T-helper 2 cell treated with Interferon-gamma antibody and Interleukin-4, amounts not matched to agents 5 μg/mL and 100 μg/mL, for 36 hours (primary cell): ENCODE measurements at regions not wholly inside any gene's neighbourhood (a gene's known extent, or its start where the extent isn't known, plus 50 kb on each side); places are given as distances from the start of the nearest gene placed in this dataset.

Experiments used
- DNase-seq: peaks from one replicate; pipeline ENCODE4 v3.0.0; 2021; ENCODE audit warnings: low spot score
- H3K27ac Mint-ChIP-seq: one replicate; pipeline ENCODE4 v1.8.0; 2021; ENCODE audit warnings: mild to moderate bottlenecking, mixed read lengths
- H3K27me3 Mint-ChIP-seq: one replicate; pipeline ENCODE4 v1.8.0; 2021; ENCODE audit warnings: low read depth, mixed read lengths
- H3K36me3 Mint-ChIP-seq: one replicate; pipeline ENCODE4 v1.8.0; 2021; ENCODE audit warnings: low read depth, mixed read lengths
- H3K4me1 Mint-ChIP-seq: one replicate; pipeline ENCODE4 v1.8.0; 2021; ENCODE audit warnings: low read depth, mixed read lengths
- H3K4me3 Mint-ChIP-seq: one replicate; pipeline ENCODE4 v1.8.0; 2022; ENCODE audit warnings: mild to moderate bottlenecking, moderate library complexity, mixed read lengths
- H3K9me3 Mint-ChIP-seq: one replicate; pipeline ENCODE4 v1.8.0; 2021; ENCODE audit warnings: mixed read lengths

DNA sequence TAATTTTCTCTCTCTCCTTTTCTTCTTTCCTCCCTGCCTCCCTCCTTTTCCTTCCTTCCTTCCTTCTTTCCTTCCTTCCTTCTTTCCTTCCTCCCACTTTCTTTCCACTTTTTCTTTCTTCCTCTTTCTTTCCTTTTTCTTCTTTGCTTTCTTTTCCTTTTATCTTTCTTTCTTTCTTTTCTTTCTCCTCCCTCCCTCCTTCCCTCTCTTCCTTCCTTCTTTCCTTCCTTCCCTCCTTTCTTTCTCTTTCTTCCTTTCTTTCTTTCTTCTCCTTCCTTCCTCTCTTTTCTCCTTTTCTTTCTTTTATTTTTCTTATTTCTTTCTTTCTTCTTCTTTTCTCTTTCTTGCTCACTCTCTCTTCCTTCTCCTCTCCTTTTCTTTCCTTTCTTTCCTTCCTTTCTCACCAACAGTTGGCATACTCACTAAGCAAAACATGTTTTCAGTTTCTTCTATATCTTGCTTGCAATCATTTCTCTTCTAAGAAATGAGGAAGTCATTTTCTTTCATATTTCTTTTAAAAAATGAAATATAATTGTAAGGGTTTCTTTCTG, 97.1 kb upstream of the MAF start:
- Mint-ChIP-seq H3K9me3 (peaks cover 21% of the 10 kb centered on the region), H3K4me1 (peaks cover 16% of the 10 kb centered on the region), H3K27ac (peak overlapping the region; percentile 80), H3K4me3 (peak overlapping the region; percentile 48), H3K27me3 (peaks cover 17% of the 10 kb centered on the region), H3K36me3 (peaks cover 5% of the 10 kb centered on the region)
- no peak for DNase-seq

- Mint-ChIP-seq H3K27me3 (peaks cover 13% of the 10 kb centered on the region), H3K4me3 (no peak overlapping the region), H3K4me1 (no peaks in the 10 kb centered on the region), H3K9me3 (peaks cover 14% of the 10 kb centered on the region), H3K36me3 (no peaks in the 10 kb centered on the region), H3K27ac (no peak overlapping the region)
- DNase-seq, result no peak
Measured at GRCh38 chr16:79691007-79691406, 90.5 kb upstream of the MAF start.

GRCh38 chr16:79690159-79690558, 89.6 kb upstream of the MAF start:
- no peak for DNase-seq
- Mint-ChIP-seq H3K27ac (no peak overlapping the region), H3K4me3 (no peak overlapping the region), H3K4me1 (no peaks in the 10 kb centered on the region), H3K9me3 (peaks cover 14% of the 10 kb centered on the region), H3K27me3 (peaks cover 18% of the 10 kb centered on the region), H3K36me3 (no peaks in the 10 kb centered on the region)

DNA sequence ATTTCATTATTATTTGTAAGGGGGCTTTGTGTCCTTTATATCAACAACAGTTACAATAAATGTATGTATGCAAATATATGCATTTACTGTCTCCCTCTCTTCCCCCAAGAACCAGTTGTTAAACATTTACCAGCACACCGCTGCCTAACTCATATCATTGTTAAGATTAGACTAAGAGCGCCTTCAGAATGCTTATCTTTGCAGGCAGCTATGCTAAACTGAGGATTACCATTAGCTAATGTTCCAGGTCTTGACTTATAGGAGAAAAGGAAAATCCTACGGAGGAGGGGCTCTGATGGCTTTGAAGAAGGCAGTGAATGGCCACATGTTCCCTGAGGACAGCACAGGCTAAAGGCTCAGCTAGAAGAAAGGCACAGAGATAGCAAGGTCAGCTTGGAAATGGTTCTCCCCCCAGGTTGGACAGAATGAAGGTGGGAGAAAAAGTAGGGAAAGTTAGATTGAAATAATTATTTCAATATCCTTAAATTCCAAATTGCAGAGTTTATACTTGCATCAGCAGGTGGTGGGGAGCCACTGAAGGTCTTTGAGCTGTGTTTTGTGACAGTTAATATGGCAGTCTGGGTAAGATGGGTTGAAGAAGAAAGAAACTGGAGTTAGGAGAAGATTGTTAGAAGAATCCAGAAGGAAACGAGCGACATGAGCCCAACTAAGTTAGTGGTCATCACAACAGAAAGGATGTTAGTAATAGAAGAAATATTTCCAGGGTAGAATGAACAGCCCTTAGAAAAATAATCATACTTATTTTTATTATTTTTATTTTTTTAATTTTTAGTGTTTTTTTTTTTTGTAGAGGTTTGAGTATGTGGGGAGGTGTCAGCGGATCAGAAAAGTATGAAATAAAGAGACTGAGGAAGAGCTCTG, 87.0 kb upstream of the MAF start:
- Mint-ChIP-seq H3K27me3 (peaks cover 19% of the 10 kb centered on the region), H3K9me3 (no peaks in the 10 kb centered on the region), H3K27ac (no peak overlapping the region), H3K4me1 (no peaks in the 10 kb centered on the region), H3K36me3 (no peaks in the 10 kb centered on the region), H3K4me3 (no peak overlapping the region)
- DNase-seq, result no peak

DNA sequence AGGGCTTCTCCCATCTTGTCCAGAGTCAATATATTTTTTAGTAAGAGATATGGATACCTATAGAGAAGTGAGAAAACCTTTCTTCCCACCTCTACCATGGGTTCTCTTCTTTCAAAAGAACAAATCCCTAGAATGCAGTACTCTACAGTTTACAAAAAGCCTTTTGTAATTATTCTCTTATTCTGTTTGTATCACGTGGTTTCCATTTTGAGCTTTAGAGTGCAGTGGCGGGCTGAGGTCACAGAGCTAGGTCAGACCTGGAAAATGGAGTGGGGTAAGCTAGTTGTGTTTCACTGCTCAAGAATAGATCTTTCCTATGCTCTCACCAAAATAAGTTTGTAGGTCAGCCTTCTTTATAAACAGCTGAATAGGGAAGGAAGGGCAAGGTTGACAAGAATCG, 85.3 kb upstream of the MAF start:
- Mint-ChIP-seq H3K4me3 (no peak overlapping the region), H3K36me3 (no peaks in the 10 kb centered on the region), H3K9me3 (no peaks in the 10 kb centered on the region), H3K4me1 (no peaks in the 10 kb centered on the region), H3K27me3 (peaks cover 14% of the 10 kb centered on the region), H3K27ac (no peak overlapping the region)
- DNase-seq, result no peak

GRCh38 chr16:79679334-79679733, 78.8 kb upstream of the MAF start:
- Mint-ChIP-seq H3K27me3 (peaks cover 10% of the 10 kb centered on the region), H3K9me3 (no peaks in the 10 kb centered on the region), H3K36me3 (no peaks in the 10 kb centered on the region), H3K4me1 (peaks cover 2% of the 10 kb centered on the region), H3K27ac (no peak overlapping the region), H3K4me3 (no peak overlapping the region)
- DNase-seq, result no peak

GRCh38 chr16:79677799-79678530, 77.4 kb upstream of the MAF start:
- Mint-ChIP-seq H3K4me1 (peaks cover 2% of the 10 kb centered on the region), H3K9me3 (no peaks in the 10 kb centered on the region), H3K27ac (no peak overlapping the region)

GRCh38 chr16:79673635-79674034, 73.1 kb upstream of the MAF start:
- no peak overlapping the region for H3K4me3 Mint-ChIP-seq
- no peaks in the 10 kb centered on the region for H3K36me3 Mint-ChIP-seq
- H3K27ac Mint-ChIP-seq, result no peak overlapping the region
- peaks cover 19% of the 10 kb centered on the region for H3K9me3 Mint-ChIP-seq
- no peak for DNase-seq
- H3K27me3 Mint-ChIP-seq, result peaks cover 19% of the 10 kb centered on the region
- peaks cover 3% of the 10 kb centered on the region for H3K4me1 Mint-ChIP-seq

More at GRCh38 chr16:79677799-79678530, 77.4 kb upstream of the MAF start:
- no peak for DNase-seq
- H3K27me3 Mint-ChIP-seq, result peaks cover 12% of the 10 kb centered on the region
- no peaks in the 10 kb centered on the region for H3K36me3 Mint-ChIP-seq
- H3K4me3 Mint-ChIP-seq, result no peak overlapping the region

GRCh38 chr16:79672524-79672923, 72.0 kb upstream of the MAF start:
- Mint-ChIP-seq H3K4me3 (no peak overlapping the region), H3K9me3 (peaks cover 22% of the 10 kb centered on the region), H3K4me1 (peaks cover 1% of the 10 kb centered on the region), H3K27ac (no peak overlapping the region), H3K36me3 (no peaks in the 10 kb centered on the region), H3K27me3 (peaks cover 19% of the 10 kb centered on the region)
- DNase-seq, result no peak

DNA sequence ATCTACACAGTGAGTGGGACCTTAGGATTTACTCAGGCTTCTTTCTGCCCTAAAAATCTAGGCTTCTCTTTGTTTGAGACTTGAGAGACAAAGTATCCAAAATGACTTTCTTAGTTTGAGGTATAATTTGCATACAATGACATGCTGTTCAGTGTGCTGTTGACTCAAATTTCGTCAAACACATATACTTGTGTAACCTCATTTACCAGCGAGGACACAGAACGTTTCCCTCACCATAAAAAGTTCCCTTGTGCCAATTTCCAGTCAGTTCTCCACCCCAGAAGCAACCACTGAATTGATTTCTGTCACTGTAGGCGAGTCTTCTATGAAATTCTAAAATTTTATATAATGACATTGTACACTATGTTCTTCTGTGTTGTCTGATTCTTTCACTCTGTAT, 68.0 kb upstream of the MAF start:
- DNase-seq, result no peak
- H3K27ac Mint-ChIP-seq, result no peak overlapping the region
- H3K4me1 Mint-ChIP-seq, result peaks cover 8% of the 10 kb centered on the region
- H3K9me3 Mint-ChIP-seq, result peaks cover 22% of the 10 kb centered on the region
- peaks cover 16% of the 10 kb centered on the region for H3K27me3 Mint-ChIP-seq
- H3K4me3 Mint-ChIP-seq, result no peak overlapping the region
- no peaks in the 10 kb centered on the region for H3K36me3 Mint-ChIP-seq

DNA sequence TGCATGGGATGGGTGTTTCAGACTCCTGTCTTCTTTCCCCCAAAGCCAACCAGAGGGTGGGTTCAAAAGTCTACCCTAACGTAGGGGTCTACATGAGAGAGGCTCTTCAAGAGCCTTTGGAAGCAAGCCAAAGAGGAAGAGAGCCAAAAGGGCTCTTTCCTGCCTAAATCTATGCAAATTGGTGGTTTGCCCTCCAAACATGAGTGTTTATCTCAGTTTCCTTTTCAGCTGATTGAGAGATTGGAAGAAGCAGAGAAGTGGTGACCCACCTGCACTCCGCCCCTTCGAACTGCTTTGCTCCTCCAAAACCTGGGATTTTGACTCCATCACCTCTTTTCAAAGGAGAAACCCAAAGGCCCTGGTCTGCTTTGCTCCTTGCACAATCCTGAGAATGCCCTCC, 65.4 kb upstream of the MAF start:
- no peak for DNase-seq
- Mint-ChIP-seq H3K9me3 (peaks cover 22% of the 10 kb centered on the region), H3K36me3 (no peaks in the 10 kb centered on the region), H3K27ac (no peak overlapping the region), H3K4me3 (no peak overlapping the region), H3K4me1 (peaks cover 7% of the 10 kb centered on the region), H3K27me3 (peaks cover 22% of the 10 kb centered on the region)

GRCh38 chr16:79664407-79664806, 63.9 kb upstream of the MAF start:
- peaks cover 11% of the 10 kb centered on the region for H3K9me3 Mint-ChIP-seq
- no peak overlapping the region for H3K27ac Mint-ChIP-seq
- H3K36me3 Mint-ChIP-seq, result no peaks in the 10 kb centered on the region
- no peak overlapping the region for H3K4me3 Mint-ChIP-seq
- peaks cover 21% of the 10 kb centered on the region for H3K27me3 Mint-ChIP-seq
- DNase-seq, result no peak
- peaks cover 7% of the 10 kb centered on the region for H3K4me1 Mint-ChIP-seq

DNA sequence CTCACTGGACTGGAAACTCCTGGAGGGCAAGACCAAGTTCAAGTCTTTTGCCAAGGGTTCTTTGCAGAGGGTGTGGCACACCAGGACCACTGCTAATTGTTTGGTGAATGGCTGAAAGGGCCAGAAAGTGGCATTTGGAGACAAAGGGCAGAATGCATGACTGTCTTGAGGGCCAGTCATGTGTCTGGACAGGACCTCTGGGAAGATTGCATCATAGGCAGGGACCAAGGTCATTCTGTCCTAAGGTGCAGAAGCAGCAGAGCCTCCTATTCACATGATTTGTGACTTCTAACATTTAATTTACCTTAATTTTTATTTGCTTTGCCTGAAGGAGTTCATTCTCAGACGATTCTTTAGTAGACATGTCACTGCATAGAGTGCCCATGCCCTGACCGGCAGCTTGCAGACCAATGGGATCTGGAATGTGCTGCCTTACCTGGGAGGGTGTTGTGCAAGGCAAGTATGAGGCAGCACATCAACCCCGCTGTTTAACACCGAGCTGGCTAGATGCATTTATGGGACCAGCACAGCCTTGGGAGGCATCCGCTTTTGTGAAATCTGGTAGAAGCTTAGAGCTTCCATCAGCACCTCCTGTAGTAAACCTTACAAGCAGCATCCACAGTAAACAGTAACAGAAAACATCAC, 62.3 kb upstream of the MAF start:
- no peak overlapping the region for H3K4me3 Mint-ChIP-seq
- peaks cover 21% of the 10 kb centered on the region for H3K27me3 Mint-ChIP-seq
- H3K36me3 Mint-ChIP-seq, result no peaks in the 10 kb centered on the region
- no peak for DNase-seq
- no peaks in the 10 kb centered on the region for H3K9me3 Mint-ChIP-seq
- H3K4me1 Mint-ChIP-seq, result peaks cover 7% of the 10 kb centered on the region
- H3K27ac Mint-ChIP-seq, result no peak overlapping the region

- H3K4me1 Mint-ChIP-seq, result peaks cover 7% of the 10 kb centered on the region
- H3K36me3 Mint-ChIP-seq, result no peaks in the 10 kb centered on the region
- no peaks in the 10 kb centered on the region for H3K9me3 Mint-ChIP-seq
- H3K4me3 Mint-ChIP-seq, result no peak overlapping the region
- H3K27ac Mint-ChIP-seq, result no peak overlapping the region
- peaks cover 22% of the 10 kb centered on the region for H3K27me3 Mint-ChIP-seq
- no peak for DNase-seq
Measured at GRCh38 chr16:79662122-79662521, 61.6 kb upstream of the MAF start.
